C4-2B (cell line): ENCODE measurements at regions not wholly inside any gene's neighbourhood (a gene's known extent, or its start where the extent isn't known, plus 50 kb on each side); places are given as distances from the start of the nearest gene placed in this dataset.

Experiments
- H3K27ac ChIP-seq: fragments of 450-650 bp; 2 replicates; pipeline ENCODE4 v1.5.1; 2017
- ZFX ChIP-seq: fragments of 450-650 bp; IDR thresholded peaks from 2 replicates; pipeline ENCODE4 v1.6.1; 2017
- TF ChIP-seq, protein P1 (sequence below): fragments of 450-650 bp; conservative IDR thresholded peaks from 2 replicates; pipeline ENCODE4 v1.5.1; 2017; ENCODE audit warnings: mild to moderate bottlenecking

DNA sequence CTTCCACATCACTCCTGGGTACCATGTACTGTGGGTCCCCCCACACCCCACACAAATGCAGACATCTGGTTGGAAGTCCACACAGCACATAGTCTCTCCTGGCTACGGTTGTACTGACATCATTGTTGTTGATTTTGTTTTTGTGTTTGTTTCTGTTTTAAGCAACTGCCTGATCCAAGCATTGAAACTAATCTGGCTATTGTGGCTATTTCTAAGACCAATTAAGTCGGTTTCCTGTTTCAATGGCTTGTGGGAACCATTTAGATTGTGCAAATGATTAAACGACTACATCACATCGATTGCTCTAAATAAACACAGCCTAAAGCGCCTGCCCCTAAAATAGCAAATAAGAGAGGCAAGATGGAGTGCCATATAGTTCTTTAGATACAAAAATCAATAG lies 226.8 kb upstream of the IRX4 start:
- no peak overlapping the region for H3K27ac ChIP-seq
- no peak for TF ChIP-seq ZFX
- TF ChIP-seq, protein P1, sequence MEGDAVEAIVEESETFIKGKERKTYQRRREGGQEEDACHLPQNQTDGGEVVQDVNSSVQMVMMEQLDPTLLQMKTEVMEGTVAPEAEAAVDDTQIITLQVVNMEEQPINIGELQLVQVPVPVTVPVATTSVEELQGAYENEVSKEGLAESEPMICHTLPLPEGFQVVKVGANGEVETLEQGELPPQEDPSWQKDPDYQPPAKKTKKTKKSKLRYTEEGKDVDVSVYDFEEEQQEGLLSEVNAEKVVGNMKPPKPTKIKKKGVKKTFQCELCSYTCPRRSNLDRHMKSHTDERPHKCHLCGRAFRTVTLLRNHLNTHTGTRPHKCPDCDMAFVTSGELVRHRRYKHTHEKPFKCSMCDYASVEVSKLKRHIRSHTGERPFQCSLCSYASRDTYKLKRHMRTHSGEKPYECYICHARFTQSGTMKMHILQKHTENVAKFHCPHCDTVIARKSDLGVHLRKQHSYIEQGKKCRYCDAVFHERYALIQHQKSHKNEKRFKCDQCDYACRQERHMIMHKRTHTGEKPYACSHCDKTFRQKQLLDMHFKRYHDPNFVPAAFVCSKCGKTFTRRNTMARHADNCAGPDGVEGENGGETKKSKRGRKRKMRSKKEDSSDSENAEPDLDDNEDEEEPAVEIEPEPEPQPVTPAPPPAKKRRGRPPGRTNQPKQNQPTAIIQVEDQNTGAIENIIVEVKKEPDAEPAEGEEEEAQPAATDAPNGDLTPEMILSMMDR, result no peak

DNA sequence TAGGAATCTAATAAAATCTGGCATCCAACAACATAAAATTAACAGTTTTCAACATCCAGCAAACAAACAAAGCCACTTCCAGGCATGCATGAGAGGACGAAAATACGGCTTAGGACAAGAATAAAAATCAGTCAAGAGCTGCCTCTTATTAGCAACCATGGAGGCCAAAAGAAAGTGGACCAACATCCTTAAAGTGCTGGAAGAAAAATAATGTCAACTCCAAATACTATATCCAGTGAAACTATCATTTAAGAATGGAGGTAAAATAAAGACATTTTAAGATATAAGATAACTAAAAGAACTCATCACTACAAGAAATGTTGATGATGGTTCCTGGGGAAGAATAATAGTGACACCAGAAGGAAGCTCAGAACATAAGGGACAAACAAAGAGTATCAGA lies 224.0 kb upstream of the IRX4 start:
- no peak overlapping the region for H3K27ac ChIP-seq
- TF ChIP-seq, protein P1, result no peak
- no peak for TF ChIP-seq ZFX

DNA sequence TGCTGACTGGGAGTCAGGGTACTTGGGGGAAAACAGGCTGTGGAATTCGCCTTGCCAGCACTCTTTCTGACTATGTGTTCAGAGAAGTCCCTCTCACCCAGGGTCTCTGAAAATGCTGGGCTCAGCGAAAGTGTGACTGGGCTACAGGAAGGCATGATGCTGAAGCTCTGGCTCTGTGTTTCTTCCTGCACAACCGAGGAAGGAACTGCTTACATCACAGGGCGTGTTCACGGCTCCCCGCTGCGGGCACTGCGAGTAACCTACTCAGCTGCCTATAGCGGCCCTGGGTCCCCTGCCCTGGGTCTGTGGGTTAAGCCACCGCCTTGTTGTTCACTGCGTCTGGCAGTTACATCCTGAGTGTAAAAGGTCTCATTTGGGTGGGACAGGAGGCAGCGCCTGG lies 222.4 kb upstream of the IRX4 start:
- TF ChIP-seq, protein P1, result no peak
- no peak for TF ChIP-seq ZFX
- H3K27ac ChIP-seq, result no peak overlapping the region

DNA sequence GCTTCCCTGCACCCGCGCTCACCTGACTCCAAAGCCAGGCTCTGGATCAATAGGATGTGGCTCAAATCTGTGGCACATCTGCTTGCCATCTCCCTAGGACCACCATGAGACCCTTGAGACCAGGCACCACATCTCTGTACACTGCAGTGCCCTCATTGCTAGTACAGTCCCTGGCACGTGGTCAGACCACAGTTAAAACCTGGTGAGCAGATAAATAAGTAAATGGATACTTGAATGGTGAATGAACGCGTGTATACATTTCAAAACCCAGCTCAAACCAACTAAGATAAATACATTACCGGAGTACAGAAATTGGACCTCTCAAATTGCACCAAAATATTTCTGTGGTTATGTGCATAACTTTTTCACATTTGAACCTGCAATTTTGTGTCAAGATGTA lies 221.2 kb upstream of the IRX4 start:
- TF ChIP-seq, protein P1, result no peak
- TF ChIP-seq ZFX, result no peak
- H3K27ac ChIP-seq, result no peak overlapping the region

DNA sequence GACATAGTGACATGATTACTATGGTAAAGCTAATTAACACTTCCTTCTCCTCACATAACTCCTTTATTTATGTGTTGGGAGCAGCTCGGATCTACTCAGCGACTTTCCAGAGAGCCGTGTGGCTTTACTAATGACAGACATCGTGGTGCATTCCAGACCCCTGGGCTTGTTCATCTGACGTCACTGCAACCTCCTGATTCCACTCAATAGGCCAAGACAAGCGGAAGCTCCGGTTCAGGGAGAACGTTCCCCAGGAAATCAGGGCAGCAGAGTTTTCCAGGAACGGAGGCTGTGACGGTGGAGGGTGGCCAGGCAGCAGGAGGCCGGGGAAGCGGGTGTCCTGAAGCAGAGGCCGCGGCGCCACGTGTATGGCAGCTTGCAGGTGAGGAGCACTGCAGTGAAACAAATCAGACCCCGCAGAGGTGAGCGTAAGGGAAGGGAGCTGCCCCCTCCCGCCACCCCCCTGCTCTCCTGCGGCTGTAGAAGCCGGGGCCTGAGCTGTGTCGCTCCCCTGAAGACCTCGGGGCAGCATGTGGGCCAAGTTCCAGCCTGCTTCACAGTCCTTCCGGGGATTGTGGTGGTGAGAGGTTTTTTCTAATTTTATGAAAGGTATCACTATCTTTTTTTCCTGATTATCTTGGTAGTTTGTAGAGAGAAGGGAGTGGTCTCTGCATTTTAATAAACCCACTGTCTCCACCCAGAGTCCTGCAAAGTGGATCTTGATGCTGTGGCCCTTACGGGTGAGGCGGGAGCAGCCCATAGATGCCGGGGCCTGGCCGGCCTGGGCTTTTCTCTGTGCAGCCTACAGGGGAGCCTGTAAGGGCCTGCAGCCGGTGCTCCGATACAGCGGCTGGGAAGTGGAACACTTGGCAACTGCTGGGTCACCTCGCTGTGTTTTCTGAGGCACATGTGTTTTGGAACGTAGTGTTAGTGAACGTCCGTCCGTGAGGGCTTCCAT lies 220.4 kb upstream of the IRX4 start:
- H3K27ac ChIP-seq, result no peak overlapping the region
- no peak for TF ChIP-seq ZFX
- TF ChIP-seq, protein P1, result no peak

DNA sequence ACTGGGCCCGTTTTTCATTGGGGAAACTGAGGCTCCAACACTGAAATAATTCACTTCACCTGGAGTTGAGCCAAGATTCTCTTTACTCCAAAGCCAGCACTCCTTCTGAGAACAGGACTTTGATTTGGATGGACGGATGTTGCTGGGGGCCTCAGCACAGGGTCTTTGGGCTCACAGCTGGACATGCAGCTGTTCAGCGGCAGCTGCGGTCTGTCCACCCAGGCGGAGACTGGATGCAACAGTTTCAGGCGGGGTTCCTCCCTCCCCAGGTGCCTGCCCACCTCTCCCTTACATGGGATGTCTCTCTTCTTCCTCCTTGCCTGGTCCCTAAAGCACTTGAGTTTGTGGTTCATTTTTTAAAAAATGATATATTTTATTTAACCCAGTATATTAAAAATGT lies 219.0 kb upstream of the IRX4 start:
- H3K27ac ChIP-seq, result no peak overlapping the region
- TF ChIP-seq, protein P1, result no peak
- TF ChIP-seq ZFX, result no peak

DNA sequence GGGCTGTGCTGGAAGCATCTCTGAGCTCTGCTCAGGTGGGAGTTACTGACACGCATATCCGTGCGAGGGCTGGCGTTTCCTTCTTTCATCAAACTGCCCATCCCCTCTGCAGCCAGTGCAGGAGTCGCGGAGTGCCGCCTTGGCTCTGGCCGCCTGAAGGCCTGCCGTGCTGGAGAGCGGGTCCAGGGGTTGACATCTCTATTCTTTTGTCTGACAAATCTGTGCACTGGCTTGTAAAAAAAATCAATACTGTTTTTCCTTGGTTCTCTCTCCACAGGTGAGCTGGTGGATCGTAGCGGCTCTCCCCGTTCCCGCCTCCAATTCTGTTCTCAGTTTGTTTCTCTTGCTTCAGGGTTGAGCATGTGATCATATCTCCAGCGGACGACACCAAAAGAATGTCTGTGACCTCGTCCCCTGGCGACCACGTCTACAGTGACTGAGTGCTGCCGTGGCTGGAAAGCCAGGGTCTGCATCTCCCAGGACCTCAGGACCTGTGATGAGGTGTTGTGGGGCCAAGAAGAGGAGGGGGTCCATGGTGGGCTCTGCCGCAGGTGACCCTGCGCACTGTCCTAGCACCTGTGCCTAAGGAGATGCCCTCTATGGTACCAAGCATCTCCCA lies 214.3 kb upstream of the IRX4 start:
- H3K27ac ChIP-seq, result no peak overlapping the region
- TF ChIP-seq, protein P1, result no peak
- no peak for TF ChIP-seq ZFX
